ENCODE measurements at regions not wholly inside any gene's neighbourhood (a gene's known extent, or its start where the extent isn't known, plus 50 kb on each side); places are given as distances from the start of the nearest gene placed in this dataset.

GRCh38 chr1:219506473-219506899 lies 106.4 kb downstream of the ZC3H11B start:
- H3K4me1 Mint-ChIP-seq (ENCODE audit: low read depth), result no peaks in the 10 kb centered on the region
- no peak for DNase-seq (ENCODE audit: low spot score)
- H3K27me3 Mint-ChIP-seq (ENCODE audit: low read depth), result no peaks in the 10 kb centered on the region
- H3K36me3 Mint-ChIP-seq (ENCODE audit: low read depth), result no peaks in the 10 kb centered on the region
- H3K4me3 Mint-ChIP-seq (ENCODE audit: unreplicated experiment), result no peak overlapping the region
- TF ChIP-seq, protein P1, sequence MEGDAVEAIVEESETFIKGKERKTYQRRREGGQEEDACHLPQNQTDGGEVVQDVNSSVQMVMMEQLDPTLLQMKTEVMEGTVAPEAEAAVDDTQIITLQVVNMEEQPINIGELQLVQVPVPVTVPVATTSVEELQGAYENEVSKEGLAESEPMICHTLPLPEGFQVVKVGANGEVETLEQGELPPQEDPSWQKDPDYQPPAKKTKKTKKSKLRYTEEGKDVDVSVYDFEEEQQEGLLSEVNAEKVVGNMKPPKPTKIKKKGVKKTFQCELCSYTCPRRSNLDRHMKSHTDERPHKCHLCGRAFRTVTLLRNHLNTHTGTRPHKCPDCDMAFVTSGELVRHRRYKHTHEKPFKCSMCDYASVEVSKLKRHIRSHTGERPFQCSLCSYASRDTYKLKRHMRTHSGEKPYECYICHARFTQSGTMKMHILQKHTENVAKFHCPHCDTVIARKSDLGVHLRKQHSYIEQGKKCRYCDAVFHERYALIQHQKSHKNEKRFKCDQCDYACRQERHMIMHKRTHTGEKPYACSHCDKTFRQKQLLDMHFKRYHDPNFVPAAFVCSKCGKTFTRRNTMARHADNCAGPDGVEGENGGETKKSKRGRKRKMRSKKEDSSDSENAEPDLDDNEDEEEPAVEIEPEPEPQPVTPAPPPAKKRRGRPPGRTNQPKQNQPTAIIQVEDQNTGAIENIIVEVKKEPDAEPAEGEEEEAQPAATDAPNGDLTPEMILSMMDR (IDR thresholded peaks at IDR 0.05), result no peak
- no peak overlapping the region for H3K27ac Mint-ChIP-seq (ENCODE audit: unreplicated experiment)
- H3K9me3 Mint-ChIP-seq (ENCODE audit: low read depth), result no peaks in the 10 kb centered on the region

DNA sequence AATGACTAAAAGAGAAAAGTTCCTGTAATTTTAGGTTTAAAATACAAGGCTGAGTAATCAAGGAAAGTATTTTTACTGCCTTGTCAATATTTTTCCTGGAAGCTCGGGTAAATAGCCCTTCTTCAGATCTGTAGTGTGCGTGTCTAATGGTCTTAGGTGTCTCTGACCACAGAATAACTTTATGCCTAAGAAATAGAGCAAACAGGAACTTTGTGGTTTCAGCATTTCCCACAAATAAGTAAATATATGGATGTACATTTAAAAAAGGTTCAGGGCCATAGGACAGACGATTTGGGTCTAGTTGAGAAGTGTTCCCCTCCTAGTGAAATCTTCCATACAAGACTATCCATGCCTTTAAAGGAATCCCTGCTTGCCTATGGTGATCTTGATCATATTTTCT lies 107.0 kb downstream of the ZC3H11B start:
- Mint-ChIP-seq H3K27me3 (ENCODE audit: low read depth) (no peaks in the 10 kb centered on the region), H3K9me3 (ENCODE audit: low read depth) (no peaks in the 10 kb centered on the region), H3K4me1 (ENCODE audit: low read depth) (no peaks in the 10 kb centered on the region), H3K27ac (ENCODE audit: unreplicated experiment) (no peak overlapping the region), H3K4me3 (ENCODE audit: unreplicated experiment) (no peak overlapping the region), H3K36me3 (ENCODE audit: low read depth) (no peaks in the 10 kb centered on the region)
- DNase-seq (ENCODE audit: low spot score), result no peak
- TF ChIP-seq, protein P1 (IDR thresholded peaks at IDR 0.05), result no peak

DNA sequence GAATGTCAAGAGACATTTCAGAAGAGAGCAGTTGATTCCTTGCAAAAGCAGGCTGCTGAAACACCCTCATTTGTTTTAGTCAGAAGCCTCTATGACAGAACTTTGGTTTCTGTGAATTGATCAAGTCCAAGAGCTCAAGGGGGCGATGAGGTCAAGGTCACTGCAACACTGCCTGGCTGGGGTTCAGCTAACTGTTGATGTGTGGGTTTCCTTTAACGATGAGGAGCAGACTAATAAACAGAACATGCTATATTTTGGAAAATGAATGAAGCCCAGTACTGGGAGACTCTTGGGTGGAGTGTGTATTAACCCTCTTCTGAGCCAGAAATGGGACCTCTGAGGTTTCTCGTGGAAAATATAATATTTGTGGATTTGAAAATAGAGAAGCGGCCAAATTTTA lies 109.3 kb downstream of the ZC3H11B start:
- no peaks in the 10 kb centered on the region for H3K4me1 Mint-ChIP-seq (ENCODE audit: low read depth)
- H3K27ac Mint-ChIP-seq (ENCODE audit: unreplicated experiment), result no peak overlapping the region
- H3K4me3 Mint-ChIP-seq (ENCODE audit: unreplicated experiment), result no peak overlapping the region
- TF ChIP-seq, protein P1 (IDR thresholded peaks at IDR 0.05), result no peak
- H3K36me3 Mint-ChIP-seq (ENCODE audit: low read depth), result no peaks in the 10 kb centered on the region
- no peaks in the 10 kb centered on the region for H3K27me3 Mint-ChIP-seq (ENCODE audit: low read depth)
- DNase-seq (ENCODE audit: low spot score), result no peak
- no peaks in the 10 kb centered on the region for H3K9me3 Mint-ChIP-seq (ENCODE audit: low read depth)

DNA sequence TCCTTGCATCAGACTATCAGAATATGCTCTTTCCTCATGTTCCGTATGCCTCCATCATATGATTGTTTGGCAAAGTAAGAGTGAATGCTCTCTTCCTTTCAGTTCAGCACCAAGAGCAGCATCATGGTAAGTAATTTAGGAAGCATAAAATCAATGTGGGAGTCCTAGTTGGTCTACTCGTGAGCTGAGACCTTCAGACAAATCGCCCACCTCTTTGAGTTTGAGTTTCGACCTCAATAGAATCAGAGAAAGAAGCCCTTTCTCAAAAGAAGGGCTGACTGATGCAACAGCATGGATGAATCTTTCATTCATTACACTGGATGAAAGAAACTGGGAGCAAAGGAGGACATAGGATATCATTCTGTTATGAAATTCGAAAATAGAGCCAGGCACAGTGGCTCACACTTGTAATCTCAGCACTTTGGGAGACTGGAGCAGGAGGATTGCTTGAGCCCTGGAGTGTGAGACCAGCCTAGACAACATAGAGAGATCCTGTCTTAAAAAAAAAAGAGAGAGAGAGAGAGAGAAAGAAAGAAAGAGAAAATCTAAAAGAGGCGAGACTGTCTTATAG lies 112.5 kb downstream of the ZC3H11B start:
- Mint-ChIP-seq H3K27me3 (ENCODE audit: low read depth) (no peaks in the 10 kb centered on the region), H3K4me1 (ENCODE audit: low read depth) (no peaks in the 10 kb centered on the region), H3K4me3 (ENCODE audit: unreplicated experiment) (no peak overlapping the region), H3K9me3 (ENCODE audit: low read depth) (no peaks in the 10 kb centered on the region), H3K36me3 (ENCODE audit: low read depth) (no peaks in the 10 kb centered on the region), H3K27ac (ENCODE audit: unreplicated experiment) (no peak overlapping the region)
- DNase-seq (ENCODE audit: low spot score), result no peak
- TF ChIP-seq, protein P1 (IDR thresholded peaks at IDR 0.05), result no peak

DNA sequence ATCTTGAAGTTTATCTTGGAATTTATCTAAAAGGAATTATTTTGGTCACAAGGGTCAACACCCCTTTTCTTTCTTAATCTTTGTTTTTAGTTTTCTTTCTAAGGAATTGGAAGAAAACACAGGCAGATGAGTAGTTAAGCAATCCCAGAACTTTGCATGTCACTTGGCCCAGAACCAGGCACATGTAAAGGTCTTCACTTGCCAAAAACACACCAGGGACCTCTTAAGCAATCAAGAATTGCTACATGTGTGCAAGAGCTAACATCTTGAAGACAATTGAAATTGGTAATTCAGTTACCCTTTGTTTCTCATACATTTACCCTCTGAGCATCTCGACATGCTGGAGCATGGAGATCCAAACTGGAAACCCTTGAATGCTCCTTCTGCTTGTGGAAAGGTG lies 114.2 kb downstream of the ZC3H11B start:
- no peak overlapping the region for H3K27ac Mint-ChIP-seq (ENCODE audit: unreplicated experiment)
- no peak for DNase-seq (ENCODE audit: low spot score)

More for the DNA sequence above, 114.2 kb downstream of the ZC3H11B start:
- TF ChIP-seq, protein P1 (IDR thresholded peaks at IDR 0.05), result no peak
- no peaks in the 10 kb centered on the region for H3K9me3 Mint-ChIP-seq (ENCODE audit: low read depth)
- no peak overlapping the region for H3K4me3 Mint-ChIP-seq (ENCODE audit: unreplicated experiment)
- no peaks in the 10 kb centered on the region for H3K27me3 Mint-ChIP-seq (ENCODE audit: low read depth)
- H3K36me3 Mint-ChIP-seq (ENCODE audit: low read depth), result no peaks in the 10 kb centered on the region
- H3K4me1 Mint-ChIP-seq (ENCODE audit: low read depth), result no peaks in the 10 kb centered on the region
